ENCODE measurements at regions not wholly inside any gene's neighbourhood (a gene's known extent, or its start where the extent isn't known, plus 50 kb on each side); places are given as distances from the start of the nearest gene placed in this dataset.
"Not testable (repeated sequence)": the region's sequence is repeated elsewhere in the genome, so short reads cannot be mapped to it uniquely, and the experiment has no call there.

GRCh38 chr12:33593753-33594152, 154.1 kb upstream of the SYT10 start:
- DNase-seq, result no peak

- DNase-seq, result no peak
Observed at GRCh38 chr12:33596061-33596460, 156.4 kb upstream of the SYT10 start.

DNA sequence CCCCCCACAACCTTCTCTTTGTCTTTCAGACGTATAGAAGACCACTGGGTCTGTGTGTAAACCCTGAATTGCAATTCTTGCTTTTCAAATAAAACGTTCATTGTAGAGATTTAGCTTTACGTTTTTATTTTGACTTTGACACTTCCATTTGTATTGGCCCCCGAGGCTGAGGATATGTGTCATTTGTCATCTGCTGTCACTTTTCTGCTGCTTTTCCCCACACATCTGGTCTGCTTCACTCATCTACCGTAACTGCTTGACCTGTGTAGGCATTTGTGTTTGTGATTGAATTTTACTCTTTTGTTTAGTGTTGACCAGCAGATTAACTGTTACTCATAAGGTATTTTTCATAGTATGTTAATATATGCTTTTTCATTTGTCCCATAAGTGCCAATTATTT, 157.2 kb upstream of the SYT10 start:
- DNase-seq, result no peak

DNA sequence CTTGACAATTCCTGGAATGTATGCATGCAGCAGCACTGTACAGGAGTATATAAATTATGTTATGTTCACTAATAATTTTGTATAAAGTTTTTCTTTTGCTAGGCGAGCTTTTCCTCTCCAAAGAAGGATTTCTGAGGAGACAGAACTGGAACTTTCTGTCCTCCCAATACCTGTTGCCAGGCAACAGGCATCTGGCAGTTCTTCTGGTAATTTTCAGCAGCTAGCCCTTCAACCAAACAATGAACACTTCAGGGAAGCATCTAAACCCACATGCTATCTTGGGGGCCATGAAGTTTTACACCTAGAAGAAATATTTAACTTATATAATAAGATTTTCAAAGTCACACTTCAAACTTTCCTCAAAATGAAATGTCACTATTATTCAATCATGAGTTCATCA, 162.9 kb upstream of the SYT10 start:
- DNase-seq, result no peak

- DNase-seq, result peak; percentile 9
Observed at GRCh38 chr12:33605757-33606156, 166.1 kb upstream of the SYT10 start.

GRCh38 chr12:33609910-33610309, 170.3 kb upstream of the SYT10 start:
- DNase-seq, result no peak

DNA sequence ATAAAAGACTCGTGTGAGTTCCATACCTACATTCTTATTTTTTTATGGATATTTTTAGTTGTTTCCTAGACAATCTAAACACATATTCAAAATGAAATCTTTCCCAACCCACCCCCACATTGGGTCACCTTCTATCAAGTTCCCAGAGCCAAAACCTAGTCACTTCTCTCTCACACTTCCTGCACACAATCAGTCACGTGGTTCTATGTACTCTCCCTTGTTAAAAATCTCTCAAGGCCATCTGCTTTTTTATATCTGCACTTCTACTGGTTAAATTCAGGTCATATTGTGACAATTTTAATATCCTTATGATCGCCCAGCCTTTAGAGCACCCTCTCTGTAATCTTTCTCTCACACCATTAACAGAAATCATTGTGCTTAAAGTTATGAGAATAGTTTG, 175.0 kb upstream of the SYT10 start:
- DNase-seq, result no peak

- DNase-seq, result no peak
Observed at GRCh38 chr12:33617218-33617617, 177.6 kb upstream of the SYT10 start.

DNA sequence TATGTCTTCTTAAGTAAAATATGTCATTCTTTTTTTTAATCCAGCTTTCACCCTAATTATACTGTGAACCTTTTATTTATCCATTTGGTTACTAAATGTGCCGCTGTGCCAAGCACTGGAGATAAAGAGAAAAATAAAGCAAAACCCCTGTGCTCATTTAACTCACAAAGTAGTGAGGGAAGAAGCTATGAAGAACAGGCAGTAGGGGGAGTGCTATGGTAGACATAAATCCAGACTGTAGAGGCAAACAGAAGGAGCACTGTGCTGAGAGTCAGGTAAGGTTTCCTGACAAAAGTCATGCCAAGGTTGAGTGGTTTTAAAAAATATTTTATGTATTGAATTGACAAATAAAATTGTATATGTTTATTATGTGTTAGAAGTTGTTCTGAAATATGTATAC, 188.5 kb upstream of the SYT10 start:
- no peak for DNase-seq

- DNase-seq, result no peak
Observed at GRCh38 chr12:33634544-33634943, 194.9 kb upstream of the SYT10 start.

DNA sequence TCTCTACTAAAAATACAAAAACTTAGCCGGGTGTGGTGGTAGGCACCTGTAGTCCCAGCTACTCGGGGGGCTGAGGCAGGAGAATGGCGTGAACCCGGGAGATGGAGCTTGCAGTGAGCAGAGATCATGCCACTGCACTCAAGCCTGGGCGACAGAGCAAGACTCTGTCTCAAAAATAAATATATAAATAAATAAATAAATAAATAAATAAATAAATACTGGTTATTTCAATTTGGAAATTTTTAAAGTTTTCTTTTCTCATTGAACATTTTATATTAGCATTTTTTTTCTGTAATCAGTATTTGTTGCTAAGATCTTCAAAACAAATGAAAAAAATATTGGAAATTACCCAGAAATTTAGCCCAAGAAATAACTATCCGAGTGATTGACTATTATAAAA, 197.3 kb upstream of the SYT10 start:
- not testable (repeated sequence) for DNase-seq

DNA sequence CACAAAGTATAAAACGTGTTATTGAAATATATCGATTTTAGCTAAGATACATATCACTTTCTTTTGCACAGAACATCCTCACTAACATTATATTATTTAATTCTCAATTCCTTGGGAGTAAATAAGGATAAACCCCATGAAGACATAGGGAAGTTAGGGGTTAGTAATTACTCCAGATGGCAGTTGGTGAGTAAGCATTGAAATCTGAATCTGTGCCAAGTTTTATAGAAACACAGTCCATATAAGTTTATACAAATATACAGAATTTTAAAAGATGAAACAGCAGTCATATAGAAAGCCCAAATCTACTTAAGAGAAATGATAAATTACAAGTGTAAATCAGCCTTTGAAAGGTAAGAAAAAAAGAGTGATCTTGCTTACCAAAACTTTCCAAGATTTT, 200.4 kb upstream of the SYT10 start:
- DNase-seq, result no peak

DNA sequence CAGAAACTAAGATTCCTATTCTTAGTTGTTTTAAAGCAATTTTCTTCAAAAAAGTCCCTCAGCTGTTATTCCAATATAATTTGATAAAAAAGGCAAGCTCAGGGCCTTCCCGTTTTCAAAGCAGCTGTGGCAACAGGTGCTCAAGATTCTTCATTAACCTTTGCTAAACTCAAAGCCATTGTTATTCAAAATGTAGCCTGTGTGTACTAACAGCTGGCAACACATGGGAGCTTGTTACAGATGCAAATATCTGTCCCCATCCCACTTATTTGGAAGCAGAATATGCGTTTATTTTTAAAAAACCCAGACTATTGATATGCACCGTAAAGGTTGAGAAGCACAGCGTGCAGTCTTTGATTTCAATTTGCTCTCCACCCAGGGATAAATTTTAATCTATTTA, 210.4 kb upstream of the SYT10 start:
- DNase-seq, result no peak

GRCh38 chr12:33650832-33651231, 211.2 kb upstream of the SYT10 start:
- no peak for DNase-seq

DNA sequence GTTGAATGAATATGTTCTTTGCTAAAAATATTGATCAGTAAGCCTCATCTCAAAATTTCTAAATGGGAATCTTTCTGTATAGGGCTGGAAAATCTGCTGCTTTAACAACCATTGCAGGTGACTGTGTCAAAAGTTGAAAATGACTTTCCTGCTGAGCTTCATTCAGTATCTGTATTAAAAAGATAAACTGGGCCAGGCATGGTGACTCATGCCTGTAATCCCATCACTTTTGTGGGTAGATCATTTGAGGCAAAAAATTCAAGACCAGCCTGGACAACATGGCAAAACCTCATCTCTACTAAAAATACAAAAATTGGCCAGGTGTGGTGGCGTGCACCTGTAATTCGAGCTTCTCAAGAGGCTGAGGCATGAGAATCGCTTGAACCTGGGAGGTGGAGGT, 213.7 kb upstream of the SYT10 start:
- no peak for DNase-seq

DNA sequence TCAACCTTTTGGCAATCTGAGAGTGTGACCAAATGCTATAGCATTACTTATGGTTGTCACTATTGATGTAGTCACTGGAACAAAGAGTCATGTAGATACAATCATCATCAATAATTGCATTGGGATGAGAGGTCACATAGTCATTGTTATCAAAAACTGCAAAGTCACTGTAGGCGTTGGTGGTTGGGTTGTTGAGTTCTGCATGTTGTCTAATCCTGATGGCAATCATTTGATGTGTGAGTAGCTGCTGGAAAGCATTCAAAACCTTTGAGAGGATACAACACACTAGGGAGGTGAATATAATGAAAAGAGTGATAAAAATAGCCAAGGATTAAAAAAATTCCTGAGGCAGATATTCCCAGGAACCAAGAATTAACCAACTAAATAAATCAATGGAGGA, 214.7 kb upstream of the SYT10 start:
- DNase-seq, result no peak

DNA sequence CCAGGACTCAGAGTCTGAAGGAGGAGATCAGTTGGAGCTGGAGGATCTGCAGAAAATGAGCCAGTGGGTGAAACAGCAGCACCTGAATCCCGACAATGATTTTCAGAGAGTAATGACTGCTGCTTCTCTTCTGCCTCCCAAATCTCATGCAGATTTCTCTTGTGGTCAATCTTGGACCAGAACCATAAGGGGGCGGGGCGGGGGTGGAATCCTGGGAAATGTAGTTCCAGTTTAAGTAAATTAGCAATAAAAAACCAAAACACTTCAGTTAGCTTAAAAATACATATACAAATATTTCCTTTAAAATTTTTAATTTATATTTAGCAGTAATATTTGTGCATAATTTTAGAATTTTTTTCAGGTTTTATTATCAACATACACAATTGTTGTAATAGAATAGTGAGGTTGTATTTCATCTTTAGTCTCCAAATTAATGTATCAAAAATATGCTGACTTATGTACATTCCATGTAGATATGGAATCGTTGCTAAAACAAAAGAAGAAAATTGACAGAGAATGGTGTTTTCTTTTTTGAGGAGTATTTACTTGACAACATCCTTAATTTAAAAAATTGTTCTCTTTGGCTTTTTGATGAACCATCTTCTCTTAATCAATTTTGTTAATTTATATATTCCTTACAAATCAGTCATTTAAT, 223.5 kb upstream of the SYT10 start:
- DNase-seq, result no peak

DNA sequence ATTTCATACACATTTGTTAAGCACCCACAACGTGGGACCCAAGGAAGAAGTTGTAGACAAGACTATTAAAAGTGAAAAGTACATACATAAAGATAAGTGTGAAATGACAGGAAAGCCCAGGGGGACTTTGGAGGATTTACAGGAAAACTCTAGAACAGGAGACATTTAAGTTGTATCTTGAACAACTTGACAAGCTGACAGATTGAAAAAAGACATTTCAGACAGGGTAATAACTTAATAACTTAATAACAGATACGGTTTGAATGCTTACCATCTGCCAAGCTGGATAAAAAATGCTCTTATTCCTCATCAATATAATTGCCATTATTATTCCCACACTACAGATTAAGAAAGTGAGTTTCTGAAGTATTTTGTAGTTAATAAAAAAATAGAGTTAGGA, 229.7 kb upstream of the SYT10 start:
- DNase-seq, result no peak

DNA sequence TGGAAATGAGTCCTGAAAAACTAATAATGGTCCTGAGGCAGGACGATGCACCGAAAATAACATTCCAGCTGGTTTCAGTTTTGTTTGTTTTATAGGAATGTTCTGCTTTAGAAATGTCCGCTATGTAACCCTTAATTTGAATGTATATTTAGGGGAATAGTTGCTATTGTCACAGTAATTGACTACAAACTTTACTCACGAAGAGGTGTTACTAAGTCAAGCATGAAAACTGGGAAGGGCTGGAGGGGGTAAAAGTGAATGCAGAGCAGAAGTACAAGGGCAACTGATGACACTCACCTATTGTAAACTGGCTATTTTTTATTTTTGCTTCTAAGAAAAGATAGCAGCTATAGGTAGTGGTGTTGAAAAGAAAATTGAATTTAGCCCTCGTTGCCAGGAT, 230.7 kb upstream of the SYT10 start:
- no peak for DNase-seq

- no peak for DNase-seq
Observed at GRCh38 chr12:33671676-33672075, 232.1 kb upstream of the SYT10 start.

DNA sequence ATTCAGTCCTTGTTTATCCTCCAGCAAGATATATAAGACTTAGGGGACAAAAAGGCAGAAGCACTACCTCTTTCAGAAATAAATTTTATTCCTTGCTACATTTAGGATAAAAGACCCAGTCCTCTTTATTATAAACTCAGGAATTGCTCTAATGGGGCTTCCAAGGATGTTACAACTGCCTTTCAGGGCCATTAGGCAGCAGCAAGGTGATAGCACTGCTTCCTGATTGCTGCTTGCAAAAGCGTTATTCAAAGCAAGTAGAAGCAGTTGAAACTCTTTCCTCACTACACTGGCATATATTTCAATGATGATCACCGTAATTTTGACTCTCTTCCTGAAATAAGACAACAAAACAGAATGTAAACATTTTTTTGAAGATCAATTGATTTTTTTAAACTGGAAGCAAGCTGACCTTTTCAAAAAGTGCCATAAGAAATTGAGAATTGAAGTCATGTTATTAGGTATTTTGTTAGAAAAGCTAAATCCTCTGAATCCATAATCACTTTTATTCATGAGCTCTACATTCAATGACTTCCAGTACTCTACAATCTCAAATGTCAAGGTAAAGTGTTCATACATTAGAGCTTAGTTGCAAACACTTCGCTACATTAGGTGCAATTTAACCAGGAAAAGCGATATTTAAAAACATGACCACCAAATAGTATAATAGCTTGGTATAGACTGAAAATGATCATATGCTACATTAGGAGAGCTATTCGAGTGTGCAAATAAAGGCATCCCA, 233.4 kb upstream of the SYT10 start:
- DNase-seq, result no peak

- no peak for DNase-seq
Observed at GRCh38 chr12:33676866-33677265, 237.2 kb upstream of the SYT10 start.

GRCh38 chr12:33678221-33678964, 238.8 kb upstream of the SYT10 start:
- DNase-seq, result no peak

DNA sequence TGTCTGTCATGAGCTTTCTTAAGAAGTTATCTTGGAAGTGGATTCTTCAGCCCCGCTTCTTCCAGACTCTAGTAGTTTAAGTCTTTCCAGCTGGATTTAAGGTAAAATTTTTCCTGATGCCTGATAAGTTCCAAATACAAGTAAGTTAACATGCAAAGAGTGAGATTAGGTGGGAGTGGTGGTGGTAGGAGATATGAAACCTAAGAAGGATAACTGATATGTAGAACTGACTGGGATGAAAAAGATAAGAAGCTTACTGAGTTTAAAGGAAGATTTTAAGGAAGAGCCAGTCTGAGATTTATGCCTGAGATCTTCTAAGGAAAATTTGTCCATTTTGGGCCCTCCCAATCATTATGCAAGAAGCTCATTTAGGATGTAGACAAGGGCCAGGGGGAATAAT, 250.9 kb upstream of the SYT10 start:
- no peak for DNase-seq
